ENCODE measurements at regions not wholly inside any gene's neighbourhood (a gene's known extent, or its start where the extent isn't known, plus 50 kb on each side); places are given as distances from the start of the nearest gene placed in this dataset.

GRCh38 chr15:85314146-85314545 lies 66.3 kb upstream of the AKAP13 start:
- H3K9me2 ChIP-seq (replicated peaks; ENCODE audit: low read length), result no peaks in the 10 kb centered on the region

DNA sequence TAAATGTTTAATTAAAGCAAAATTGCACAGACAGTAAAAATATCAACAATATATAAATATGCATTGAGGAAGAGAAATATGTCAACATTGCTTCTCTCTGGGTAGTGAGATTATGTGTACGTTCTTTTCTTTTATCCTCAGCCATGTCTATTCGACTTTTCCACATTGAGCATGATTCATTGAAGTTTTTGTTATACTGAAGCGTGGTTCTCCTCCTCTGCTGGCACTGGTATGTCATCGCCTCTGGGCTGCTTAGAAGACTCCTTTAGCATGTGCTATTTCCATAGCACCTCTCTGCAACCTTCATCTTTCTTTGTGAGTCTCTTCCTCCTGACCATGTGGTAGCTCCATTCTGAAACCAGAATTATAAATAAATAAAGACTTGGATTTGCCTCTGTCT lies 65.8 kb upstream of the AKAP13 start:
- Histone ChIP-seq H3K9ac (ENCODE audit: low read length) (no peak overlapping the region), H3K4me2 (ENCODE audit: low read length) (no peak overlapping the region), H3K36me3 (ENCODE audit: low read depth, low read length) (no peaks in the 10 kb centered on the region), H4K20me1 (ENCODE audit: low read length) (no peaks in the 10 kb centered on the region), H3K27ac (ENCODE audit: low read length) (no peak overlapping the region), H3K27me3 (ENCODE audit: low read length) (no peaks in the 10 kb centered on the region), H3F3A (ENCODE audit: low read length, unreplicated experiment) (no peaks in the 10 kb centered on the region), H3K9me3 (ENCODE audit: low read length) (no peaks in the 10 kb centered on the region), H3K4me1 (ENCODE audit: insufficient read depth, low read length) (peaks cover 21% of the 10 kb centered on the region), H3K9me2 (replicated peaks; ENCODE audit: low read length) (no peaks in the 10 kb centered on the region), H2AFZ (ENCODE audit: low read length) (no peak overlapping the region), H3K4me3 (ENCODE audit: low read length) (no peak overlapping the region), H3K79me2 (ENCODE audit: low read length) (no peaks in the 10 kb centered on the region)
- ChIA-PET POLR2A (ENCODE audit: unreplicated experiment) (no interaction called here), CTCF (interaction anchor here (0.7 kb wide), 1 partner anchor 208 kb away, joined by 7 read pairs; no protein-coding TSS in a partner anchor)
- no peak for DNase-seq
- BruUV-seq (replicated peaks), result no TSS peak
- intact Hi-C loops (cut with micrococcal nuclease), result loop anchor here (5.0 kb wide), 1 partner anchor 98 kb away; no protein-coding TSS in a partner anchor
- ATAC-seq, result no peak
- no peak for TF ChIP-seq EZH2phosphoT487 (IDR thresholded peaks at IDR 0.05; ENCODE audit: borderline replicate concordance, low read length)
- TF ChIP-seq CTCF (conservative IDR thresholded peaks at IDR 0.05; ENCODE audit: low read depth, low read length), result no peak
- TF ChIP-seq EZH2 (IDR thresholded peaks at IDR 0.05; ENCODE audit: low read length, unreplicated experiment), result no peak

More at GRCh38 chr15:85314146-85314545, 66.3 kb upstream of the AKAP13 start:
- Histone ChIP-seq H3K79me2 (ENCODE audit: low read length) (no peaks in the 10 kb centered on the region), H3F3A (ENCODE audit: low read length, unreplicated experiment) (no peaks in the 10 kb centered on the region), H3K4me3 (ENCODE audit: low read length) (no peak overlapping the region), H2AFZ (ENCODE audit: low read length) (no peak overlapping the region), H3K4me1 (ENCODE audit: insufficient read depth, low read length) (peaks cover 21% of the 10 kb centered on the region), H4K20me1 (ENCODE audit: low read length) (no peaks in the 10 kb centered on the region), H3K9ac (ENCODE audit: low read length) (no peak overlapping the region), H3K36me3 (ENCODE audit: low read depth, low read length) (no peaks in the 10 kb centered on the region), H3K27me3 (ENCODE audit: low read length) (no peaks in the 10 kb centered on the region), H3K9me3 (ENCODE audit: low read length) (no peaks in the 10 kb centered on the region), H3K4me2 (ENCODE audit: low read length) (no peak overlapping the region), H3K27ac (ENCODE audit: low read length) (no peak overlapping the region)
- DNase-seq (no peak), ATAC-seq (no peak)
- no TSS peak for BruUV-seq (replicated peaks)
- ChIA-PET CTCF (interaction anchor here (0.7 kb wide), 1 partner anchor 209 kb away, joined by 7 read pairs; no protein-coding TSS in a partner anchor), POLR2A (ENCODE audit: unreplicated experiment) (no interaction called here)
- intact Hi-C loops (cut with micrococcal nuclease), result no loop called here
- TF ChIP-seq EZH2phosphoT487 (IDR thresholded peaks at IDR 0.05; ENCODE audit: borderline replicate concordance, low read length) (no peak), CTCF (conservative IDR thresholded peaks at IDR 0.05; ENCODE audit: low read depth, low read length) (no peak), EZH2 (IDR thresholded peaks at IDR 0.05; ENCODE audit: low read length, unreplicated experiment) (no peak)

- Histone ChIP-seq H3K27ac (ENCODE audit: low read length) (peak overlapping the region; percentile 40), H3F3A (ENCODE audit: low read length, unreplicated experiment) (no peaks in the 10 kb centered on the region), H3K79me2 (ENCODE audit: low read length) (no peaks in the 10 kb centered on the region), H3K27me3 (ENCODE audit: low read length) (no peaks in the 10 kb centered on the region), H3K4me1 (ENCODE audit: insufficient read depth, low read length) (peaks cover 21% of the 10 kb centered on the region), H3K9me3 (ENCODE audit: low read length) (no peaks in the 10 kb centered on the region), H3K36me3 (ENCODE audit: low read depth, low read length) (no peaks in the 10 kb centered on the region), H4K20me1 (ENCODE audit: low read length) (no peaks in the 10 kb centered on the region), H3K4me2 (ENCODE audit: low read length) (no peak overlapping the region), H2AFZ (ENCODE audit: low read length) (0 out of 2 replicates have a peak overlapping the region, but pooled peaks have one; percentile 27), H3K9me2 (replicated peaks; ENCODE audit: low read length) (no peaks in the 10 kb centered on the region), H3K9ac (ENCODE audit: low read length) (no peak overlapping the region), H3K4me3 (ENCODE audit: low read length) (no peak overlapping the region)
- ATAC-seq, result peak; percentile 83
- CTCF ChIA-PET, result interaction anchor here (0.6 to 0.7 kb wide), 2 partner anchors 20 to 24 kb away, joined by 6 to 8 read pairs; no protein-coding TSS in a partner anchor
- DNase-seq, result peak; percentile 39
- TF ChIP-seq CTCF (conservative IDR thresholded peaks at IDR 0.05; ENCODE audit: low read depth, low read length) (no peak), EZH2 (IDR thresholded peaks at IDR 0.05; ENCODE audit: low read length, unreplicated experiment) (no peak), EZH2phosphoT487 (IDR thresholded peaks at IDR 0.05; ENCODE audit: borderline replicate concordance, low read length) (no peak)
- POLR2A ChIA-PET (ENCODE audit: unreplicated experiment), result no interaction called here
- intact Hi-C loops (cut with micrococcal nuclease), result loop anchor here (5.0 kb wide), 1 partner anchor 96 kb away; no protein-coding TSS in a partner anchor
- BruUV-seq (replicated peaks), result no TSS peak
Measured at GRCh38 chr15:85316244-85316934, 64.0 kb upstream of the AKAP13 start.

Data from PC-3 (cell line).